MM.1S (cell line): ENCODE measurements at regions not wholly inside any gene's neighbourhood (a gene's known extent, or its start where the extent isn't known, plus 50 kb on each side); places are given as distances from the start of the nearest gene placed in this dataset.

Source experiments
- DNase-seq: peaks from one replicate; pipeline ENCODE4 v3.0.0-alpha.2; 2015
- H2AFZ ChIP-seq: fragments of 300-600 bp; sonication (generic); 2 replicates; pipeline ENCODE4 v1.6.0; 2016; ENCODE audit warnings: antibody characterized with exemption, low read length
- H3F3A ChIP-seq: fragments of 300-600 bp; sonication (generic); 2 replicates; pipeline ENCODE4 v1.6.1; 2016; ENCODE audit warnings: mild to moderate bottlenecking, antibody characterized with exemption, low read length, moderate library complexity, mixed read lengths; ENCODE audit not compliant: insufficient read depth
- H3K27ac ChIP-seq: fragments of 300-600 bp; sonication (generic); 2 replicates; pipeline ENCODE4 v1.5.1; 2016; ENCODE audit warnings: mild to moderate bottlenecking, low read length
- H3K27me3 ChIP-seq: fragments of 300-600 bp; sonication (generic); replicated peaks from 2 replicates; pipeline ENCODE4 v1.6.0; 2016; ENCODE audit warnings: low read length; ENCODE audit not compliant: insufficient read depth
- H3K36me3 ChIP-seq: fragments of 300-600 bp; sonication (generic); replicated peaks from 2 replicates; pipeline ENCODE4 v1.6.1; 2016; ENCODE audit warnings: mild to moderate bottlenecking, low read length, mixed read lengths; ENCODE audit not compliant: insufficient read depth
- H3K4me1 ChIP-seq: fragments of 300-600 bp; sonication (generic); 2 replicates; pipeline ENCODE4 v1.6.1; 2016; ENCODE audit warnings: low read length, mixed read lengths
- H3K4me2 ChIP-seq: fragments of 300-600 bp; sonication (generic); 2 replicates; pipeline ENCODE4 v1.6.0; 2016; ENCODE audit warnings: low read depth, low read length
- H3K4me3 ChIP-seq: fragments of 300-600 bp; sonication (generic); 2 replicates; pipeline ENCODE4 v1.5.1; 2016; ENCODE audit warnings: low read length, mixed read lengths
- H3K79me2 ChIP-seq: fragments of 300-600 bp; sonication (generic); 2 replicates; pipeline ENCODE4 v1.6.1; 2016; ENCODE audit warnings: mixed run types, low read length, mixed read lengths
- H3K9ac ChIP-seq: fragments of 300-600 bp; sonication (generic); 2 replicates; pipeline ENCODE4 v1.6.1; 2016; ENCODE audit warnings: low read length, mixed read lengths
- H3K9me2 ChIP-seq: fragments of 300-600 bp; sonication (generic); replicated peaks from 2 replicates; pipeline ENCODE4 v1.6.1; 2016; ENCODE audit warnings: mild to moderate bottlenecking, low read length, mixed read lengths; ENCODE audit not compliant: insufficient read depth
- H3K9me3 ChIP-seq: fragments of 300-600 bp; sonication (generic); replicated peaks from 2 replicates; pipeline ENCODE4 v1.6.1; 2016; ENCODE audit warnings: mild to moderate bottlenecking, low read length, mixed read lengths; ENCODE audit not compliant: insufficient read depth
- H4K20me1 ChIP-seq: fragments of 300-600 bp; sonication (generic); 2 replicates; pipeline ENCODE4 v1.6.1; 2016; ENCODE audit warnings: mild to moderate bottlenecking, low read length, moderate library complexity, mixed read lengths; ENCODE audit not compliant: insufficient read depth
- EZH2 ChIP-seq: fragments of 300-600 bp; sonication (generic); optimal IDR thresholded peaks from 2 replicates; pipeline ENCODE3; 2017; ENCODE audit warnings: low read depth, mild to moderate bottlenecking, antibody characterized with exemption, low read length, mixed read lengths
- EZH2phosphoT487 ChIP-seq: fragments of 300-600 bp; sonication (generic); IDR thresholded peaks from 2 replicates; pipeline ENCODE4 v1.6.1; 2018; ENCODE audit warnings: antibody characterized with exemption, low read length
- TF ChIP-seq, protein P1 (sequence below): fragments of 300-600 bp; sonication (generic); IDR thresholded peaks from 2 replicates; pipeline ENCODE4 v1.5.1; 2016; ENCODE audit warnings: antibody characterized with exemption, low read length, mixed read lengths

- Histone ChIP-seq H3K9ac (no peak overlapping the region), H2AFZ (no peak overlapping the region), H3K36me3 (no peaks in the 10 kb centered on the region), H3K27me3 (no peaks in the 10 kb centered on the region), H3K4me2 (no peak overlapping the region), H4K20me1 (no peaks in the 10 kb centered on the region), H3K9me3 (no peaks in the 10 kb centered on the region), H3K4me1 (no peaks in the 10 kb centered on the region), H3K4me3 (no peak overlapping the region), H3F3A (no peaks in the 10 kb centered on the region), H3K9me2 (no peaks in the 10 kb centered on the region), H3K79me2 (no peaks in the 10 kb centered on the region), H3K27ac (no peak overlapping the region)
- DNase-seq, result no peak
- TF ChIP-seq EZH2phosphoT487 (no peak), EZH2 (no peak)
- TF ChIP-seq, protein P1, sequence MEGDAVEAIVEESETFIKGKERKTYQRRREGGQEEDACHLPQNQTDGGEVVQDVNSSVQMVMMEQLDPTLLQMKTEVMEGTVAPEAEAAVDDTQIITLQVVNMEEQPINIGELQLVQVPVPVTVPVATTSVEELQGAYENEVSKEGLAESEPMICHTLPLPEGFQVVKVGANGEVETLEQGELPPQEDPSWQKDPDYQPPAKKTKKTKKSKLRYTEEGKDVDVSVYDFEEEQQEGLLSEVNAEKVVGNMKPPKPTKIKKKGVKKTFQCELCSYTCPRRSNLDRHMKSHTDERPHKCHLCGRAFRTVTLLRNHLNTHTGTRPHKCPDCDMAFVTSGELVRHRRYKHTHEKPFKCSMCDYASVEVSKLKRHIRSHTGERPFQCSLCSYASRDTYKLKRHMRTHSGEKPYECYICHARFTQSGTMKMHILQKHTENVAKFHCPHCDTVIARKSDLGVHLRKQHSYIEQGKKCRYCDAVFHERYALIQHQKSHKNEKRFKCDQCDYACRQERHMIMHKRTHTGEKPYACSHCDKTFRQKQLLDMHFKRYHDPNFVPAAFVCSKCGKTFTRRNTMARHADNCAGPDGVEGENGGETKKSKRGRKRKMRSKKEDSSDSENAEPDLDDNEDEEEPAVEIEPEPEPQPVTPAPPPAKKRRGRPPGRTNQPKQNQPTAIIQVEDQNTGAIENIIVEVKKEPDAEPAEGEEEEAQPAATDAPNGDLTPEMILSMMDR, result no peak
These were observed 589.9 kb downstream of the ZNF608 start for GRCh38 chr5:124156415-124156996.

DNA sequence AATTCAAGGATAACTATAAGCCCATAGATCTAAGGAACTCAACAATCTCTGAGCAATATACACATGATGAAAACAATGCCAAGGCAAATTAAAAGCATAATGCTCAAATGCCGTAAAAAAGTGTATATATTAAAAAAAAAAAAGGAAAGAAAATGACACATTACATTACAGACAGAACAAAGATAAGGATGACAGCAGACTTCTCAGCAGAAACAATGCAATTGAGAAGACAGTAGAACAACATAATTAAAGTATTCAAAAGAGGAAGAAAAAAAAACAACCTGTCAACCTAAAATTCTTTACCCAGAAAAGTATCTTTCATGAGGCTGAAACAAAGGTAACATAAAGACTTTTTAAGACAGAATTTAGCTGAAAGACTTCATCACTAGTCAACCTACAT lies 591.7 kb downstream of the ZNF608 start:
- TF ChIP-seq, protein P1, result no peak
- TF ChIP-seq EZH2phosphoT487, result no peak
- TF ChIP-seq EZH2, result no peak
- DNase-seq, result no peak

GRCh38 chr5:124153588-124153987 lies 592.9 kb downstream of the ZNF608 start:
- Histone ChIP-seq H3K27me3 (no peaks in the 10 kb centered on the region), H3K36me3 (no peaks in the 10 kb centered on the region), H3F3A (no peaks in the 10 kb centered on the region), H3K4me1 (no peaks in the 10 kb centered on the region), H3K9ac (no peak overlapping the region), H4K20me1 (no peaks in the 10 kb centered on the region), H3K79me2 (no peaks in the 10 kb centered on the region), H3K4me3 (no peak overlapping the region), H3K4me2 (no peak overlapping the region), H2AFZ (no peak overlapping the region), H3K27ac (no peak overlapping the region), H3K9me2 (no peaks in the 10 kb centered on the region), H3K9me3 (no peaks in the 10 kb centered on the region)
- TF ChIP-seq EZH2phosphoT487 (no peak), EZH2 (no peak)
- TF ChIP-seq, protein P1, result no peak
- no peak for DNase-seq

More for the DNA sequence above, 591.7 kb downstream of the ZNF608 start:
- Histone ChIP-seq H3K36me3 (no peaks in the 10 kb centered on the region), H3K4me2 (no peak overlapping the region), H3K9ac (no peak overlapping the region), H4K20me1 (no peaks in the 10 kb centered on the region), H3K4me3 (no peak overlapping the region), H3K4me1 (no peaks in the 10 kb centered on the region), H3K27me3 (no peaks in the 10 kb centered on the region), H2AFZ (no peak overlapping the region), H3F3A (no peaks in the 10 kb centered on the region), H3K27ac (no peak overlapping the region), H3K79me2 (no peaks in the 10 kb centered on the region), H3K9me3 (no peaks in the 10 kb centered on the region), H3K9me2 (no peaks in the 10 kb centered on the region)
